GM21360 (cell line): ENCODE measurements at regions not wholly inside any gene's neighbourhood (a gene's known extent, or its start where the extent isn't known, plus 50 kb on each side); places are given as distances from the start of the nearest gene placed in this dataset.

ENCODE experiments used
- ATAC-seq: cut with Tn5 transposase; IDR thresholded peaks from one replicate; pipeline ENCODE4 v1.9.1; 2021; ENCODE audit warnings: mild to moderate bottlenecking, moderate library complexity; ENCODE audit not compliant: unreplicated experiment

GRCh38 chr10:104505521-104506042 is 135.5 kb upstream of the SORCS3 start:
- ATAC-seq = no peak

- no peak for ATAC-seq
These were observed 131.1 kb upstream of the SORCS3 start for GRCh38 chr10:104509981-104510380.

GRCh38 chr10:104510644-104511043 is 130.4 kb upstream of the SORCS3 start:
- no peak for ATAC-seq

GRCh38 chr10:104512800-104513199 is 128.3 kb upstream of the SORCS3 start:
- ATAC-seq = no peak

GRCh38 chr10:104515678-104516199 is 125.4 kb upstream of the SORCS3 start:
- ATAC-seq = no peak

- no peak for ATAC-seq
These were observed 124.1 kb upstream of the SORCS3 start for GRCh38 chr10:104516986-104517385.

- no peak for ATAC-seq
These were observed 123.1 kb upstream of the SORCS3 start for GRCh38 chr10:104517946-104518345.

- ATAC-seq = no peak
These were observed 122.2 kb upstream of the SORCS3 start for GRCh38 chr10:104518891-104519290.

- ATAC-seq = no peak
These were observed 120.4 kb upstream of the SORCS3 start for GRCh38 chr10:104520653-104521052.

- no peak for ATAC-seq
These were observed 119.0 kb upstream of the SORCS3 start for GRCh38 chr10:104521901-104522694.

- ATAC-seq = no peak
These were observed 114.9 kb upstream of the SORCS3 start for GRCh38 chr10:104526188-104526587.

- ATAC-seq = no peak
These were observed 114.1 kb upstream of the SORCS3 start for GRCh38 chr10:104527013-104527412.

- ATAC-seq = no peak
These were observed 100.9 kb upstream of the SORCS3 start for GRCh38 chr10:104540181-104540580.

- no peak for ATAC-seq
These were observed 99.3 kb upstream of the SORCS3 start for GRCh38 chr10:104541820-104542219.

GRCh38 chr10:104546336-104546735 is 94.8 kb upstream of the SORCS3 start:
- no peak for ATAC-seq

- ATAC-seq = no peak
These were observed 94.3 kb upstream of the SORCS3 start for GRCh38 chr10:104546756-104547155.

- no peak for ATAC-seq
These were observed 93.0 kb upstream of the SORCS3 start for GRCh38 chr10:104548090-104548489.

GRCh38 chr10:104556831-104557230 is 84.3 kb upstream of the SORCS3 start:
- no peak for ATAC-seq

GRCh38 chr10:104557966-104558365 is 83.1 kb upstream of the SORCS3 start:
- no peak for ATAC-seq

- ATAC-seq = no peak
These were observed 81.2 kb upstream of the SORCS3 start for GRCh38 chr10:104559935-104560334.

GRCh38 chr10:104563051-104563450 is 78.0 kb upstream of the SORCS3 start:
- no peak for ATAC-seq

- ATAC-seq = no peak
These were observed 77.5 kb upstream of the SORCS3 start for GRCh38 chr10:104563548-104563947.
